ENCODE measurements at regions not wholly inside any gene's neighbourhood (a gene's known extent, or its start where the extent isn't known, plus 50 kb on each side); places are given as distances from the start of the nearest gene placed in this dataset.

GRCh38 chr1:61627365-61627764 lies 97.6 kb downstream of the TM2D1 start:
- no peak for DNase-seq (ENCODE audit: low spot score)

GRCh38 chr1:61626816-61627215 lies 98.1 kb downstream of the TM2D1 start:
- DNase-seq (ENCODE audit: low spot score): no peak

GRCh38 chr1:61623852-61624251 lies 101.1 kb downstream of the TM2D1 start:
- no peak for DNase-seq (ENCODE audit: low spot score)

- no peak for DNase-seq (ENCODE audit: low spot score)
Observed at GRCh38 chr1:61620536-61620935, 104.4 kb downstream of the TM2D1 start.

GRCh38 chr1:61618755-61619154 lies 106.2 kb downstream of the TM2D1 start:
- DNase-seq (ENCODE audit: low spot score): no peak

DNA sequence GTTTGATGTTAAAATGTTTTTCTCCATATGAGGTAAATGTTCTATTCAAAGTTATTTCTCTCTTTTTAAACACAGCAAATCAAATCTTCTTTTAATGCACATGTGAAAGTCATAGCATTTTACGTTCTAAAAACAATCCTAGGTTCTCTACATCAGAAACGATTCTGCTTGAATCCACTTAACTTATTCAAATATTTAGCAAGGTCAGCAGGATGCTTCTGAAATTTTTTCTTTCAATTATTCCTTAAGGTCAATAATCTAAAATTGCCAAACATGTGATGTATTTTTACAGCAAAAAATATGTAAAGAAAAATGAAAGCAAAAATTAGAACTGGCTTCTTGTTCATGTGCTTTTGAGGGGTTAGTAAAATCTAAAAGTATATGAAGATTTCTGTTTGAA lies 106.7 kb downstream of the TM2D1 start:
- DNase-seq (ENCODE audit: low spot score): no peak

GRCh38 chr1:61616830-61617229 lies 108.1 kb downstream of the TM2D1 start:
- no peak for DNase-seq (ENCODE audit: low spot score)

- no peak for DNase-seq (ENCODE audit: low spot score)
Observed at GRCh38 chr1:61612602-61613001, 112.3 kb downstream of the TM2D1 start.

DNA sequence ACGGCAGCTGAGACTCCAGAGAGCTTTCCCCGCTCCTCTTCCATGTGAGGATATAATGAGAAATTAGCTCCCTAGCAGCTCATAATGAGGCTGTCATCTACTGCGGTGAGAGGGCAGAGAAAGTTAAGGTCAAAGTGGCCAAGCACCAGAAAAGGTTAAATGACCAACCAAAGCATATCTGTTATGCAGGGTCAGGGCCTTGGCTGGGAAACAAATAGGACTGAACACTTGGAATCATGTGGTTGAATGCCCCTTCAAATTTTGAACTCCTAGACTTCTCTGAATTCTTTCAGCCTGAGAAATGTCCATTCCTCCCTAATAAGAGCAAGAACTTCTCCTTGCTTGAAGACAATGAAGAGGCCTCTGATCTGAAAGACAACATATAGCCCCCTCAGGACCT lies 115.9 kb downstream of the TM2D1 start:
- DNase-seq (ENCODE audit: low spot score): no peak

GRCh38 chr1:61607448-61607847 lies 117.5 kb downstream of the TM2D1 start:
- no peak for DNase-seq (ENCODE audit: low spot score)

DNA sequence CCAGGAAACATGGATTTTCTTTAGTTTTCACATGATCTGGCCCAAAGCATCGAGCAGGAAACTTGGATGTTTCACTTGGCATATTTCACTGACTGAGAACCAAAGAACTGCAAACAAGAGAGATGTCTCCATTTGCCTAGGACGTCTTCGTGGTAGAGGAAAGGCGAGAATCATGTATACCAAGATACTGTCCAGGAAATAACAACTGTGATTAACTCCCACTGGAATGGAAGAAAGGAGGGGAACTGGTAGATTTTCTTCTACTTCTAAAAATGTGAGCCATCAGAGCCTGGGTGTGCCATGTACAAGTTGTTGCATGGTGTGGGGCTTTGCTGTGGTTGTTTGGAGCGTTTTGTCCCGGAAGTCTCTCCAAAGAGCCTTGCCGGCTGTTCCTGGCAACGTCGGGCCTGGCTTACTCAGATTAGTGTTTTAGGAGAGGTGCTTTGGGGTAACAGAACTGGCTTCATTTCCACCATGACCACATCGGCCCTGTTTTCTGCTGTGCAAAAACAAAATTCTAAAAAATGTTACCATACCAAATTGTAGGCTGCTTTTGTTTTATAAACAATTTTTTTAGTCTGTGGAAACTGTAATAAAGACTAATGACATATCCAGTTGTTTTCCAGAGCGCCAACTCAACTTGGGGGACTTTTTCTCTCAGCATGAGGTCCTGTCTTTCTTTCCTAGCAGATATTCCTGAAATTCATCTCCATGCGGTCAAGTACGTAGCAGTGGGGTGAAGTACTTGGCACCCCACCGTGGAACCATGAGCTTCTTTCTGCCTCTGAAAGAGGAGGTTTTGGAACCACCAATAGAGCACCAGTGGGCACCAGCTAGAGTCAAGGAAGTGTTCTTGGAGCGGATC lies 118.3 kb downstream of the TM2D1 start:
- no peak for DNase-seq (ENCODE audit: low spot score)

GRCh38 chr1:61605607-61606321 lies 119.2 kb downstream of the TM2D1 start:
- no peak for DNase-seq (ENCODE audit: low spot score)

GRCh38 chr1:61604684-61605083 lies 120.3 kb downstream of the TM2D1 start:
- DNase-seq (ENCODE audit: low spot score): no peak

GRCh38 chr1:61604261-61604660 lies 120.7 kb downstream of the TM2D1 start:
- DNase-seq (ENCODE audit: low spot score): no peak

DNA sequence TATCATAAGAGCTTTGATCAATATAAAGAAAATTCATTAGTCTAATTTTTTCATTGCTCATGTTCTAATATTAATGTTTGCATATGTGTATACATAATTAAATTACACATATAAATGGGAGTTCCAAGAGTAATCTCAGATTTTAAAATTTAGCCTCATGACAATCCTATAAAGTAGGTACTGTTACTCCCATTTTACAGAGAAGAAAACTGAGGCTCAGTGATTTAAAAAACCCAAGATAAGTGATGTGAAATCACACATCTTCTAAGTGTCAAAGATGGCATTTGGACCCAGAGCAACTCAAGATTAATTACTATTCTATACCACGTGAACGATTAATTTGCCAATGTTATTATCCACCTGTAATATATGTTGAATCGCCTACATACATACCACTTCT lies 122.3 kb downstream of the TM2D1 start:
- DNase-seq (ENCODE audit: low spot score): no peak

DNA sequence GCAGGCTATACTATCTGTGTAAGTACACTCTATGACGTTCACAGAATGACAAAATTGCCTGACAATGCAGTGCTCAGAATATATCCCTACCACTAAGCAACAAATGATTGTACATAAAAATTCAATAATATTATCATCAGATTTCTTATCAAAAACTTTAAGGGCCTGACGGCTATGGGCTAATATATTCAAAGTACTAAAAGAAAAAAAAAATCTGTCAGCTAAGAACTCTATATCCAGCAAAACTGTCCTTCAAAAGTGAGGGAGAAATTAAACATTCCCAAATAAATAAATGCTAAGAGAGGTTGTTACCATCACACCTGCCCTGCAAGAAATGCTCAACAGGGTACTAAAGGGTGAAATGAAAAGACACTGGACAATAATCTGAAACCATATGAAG lies 127.3 kb downstream of the TM2D1 start:
- DNase-seq (ENCODE audit: low spot score): no peak

- no peak for DNase-seq (ENCODE audit: low spot score)
Observed at GRCh38 chr1:61593331-61593730, 131.6 kb downstream of the TM2D1 start.

- no peak for DNase-seq (ENCODE audit: low spot score)
Observed at GRCh38 chr1:61591351-61591750, 133.6 kb downstream of the TM2D1 start.

GRCh38 chr1:61588736-61589672 lies 135.9 kb downstream of the TM2D1 start:
- DNase-seq (ENCODE audit: low spot score): peak; percentile 30

GRCh38 chr1:61585714-61586113 lies 139.2 kb downstream of the TM2D1 start:
- no peak for DNase-seq (ENCODE audit: low spot score)

DNA sequence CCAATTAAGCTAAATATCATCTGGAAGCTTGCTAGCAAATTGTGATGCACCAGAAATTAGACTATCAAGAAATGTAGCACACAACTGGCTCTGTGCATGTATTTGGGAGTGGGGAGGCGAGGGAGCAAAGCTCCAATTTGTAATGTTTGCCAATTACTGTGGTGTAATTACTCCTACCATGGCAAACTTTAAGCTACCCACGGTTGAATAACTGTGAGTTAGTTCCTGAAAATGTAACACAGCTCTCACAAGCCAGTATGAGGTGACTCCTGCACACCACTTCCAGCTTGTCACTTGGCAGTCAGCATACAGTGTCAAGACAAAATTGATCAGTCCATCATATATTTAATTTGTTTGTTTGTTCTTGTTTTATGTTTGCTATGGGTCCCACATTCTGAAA lies 141.2 kb downstream of the TM2D1 start:
- no peak for DNase-seq (ENCODE audit: low spot score)

DNA sequence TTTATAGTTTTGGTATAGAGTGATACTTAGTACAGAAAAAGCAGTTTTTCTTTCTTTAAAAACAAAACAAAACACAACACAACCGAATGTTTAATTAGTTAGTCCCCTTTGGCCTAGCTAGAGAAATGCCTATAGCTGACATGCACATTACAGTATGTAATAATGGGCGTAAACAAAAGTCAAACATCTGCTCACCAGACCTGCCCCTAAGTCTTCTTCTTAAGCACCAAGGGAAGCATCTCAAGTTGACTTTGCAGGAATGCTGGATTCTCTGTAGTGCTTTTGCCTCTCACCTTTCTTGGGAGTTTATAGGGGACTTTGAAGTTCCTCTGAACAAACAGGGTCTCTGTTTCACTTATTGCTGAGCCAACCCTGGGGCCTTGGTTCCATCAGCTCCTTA lies 143.7 kb downstream of the TM2D1 start:
- no peak for DNase-seq (ENCODE audit: low spot score)

Measured in COLO829 (cell line).